Fibroblast of skin of abdomen (primary cell): ENCODE measurements at regions not wholly inside any gene's neighbourhood (a gene's known extent, or its start where the extent isn't known, plus 50 kb on each side); places are given as distances from the start of the nearest gene placed in this dataset.

ENCODE experiments used
- DNase-seq: peaks from one replicate; pipeline ENCODE4 v3.0.0-alpha.2; 2013

DNA sequence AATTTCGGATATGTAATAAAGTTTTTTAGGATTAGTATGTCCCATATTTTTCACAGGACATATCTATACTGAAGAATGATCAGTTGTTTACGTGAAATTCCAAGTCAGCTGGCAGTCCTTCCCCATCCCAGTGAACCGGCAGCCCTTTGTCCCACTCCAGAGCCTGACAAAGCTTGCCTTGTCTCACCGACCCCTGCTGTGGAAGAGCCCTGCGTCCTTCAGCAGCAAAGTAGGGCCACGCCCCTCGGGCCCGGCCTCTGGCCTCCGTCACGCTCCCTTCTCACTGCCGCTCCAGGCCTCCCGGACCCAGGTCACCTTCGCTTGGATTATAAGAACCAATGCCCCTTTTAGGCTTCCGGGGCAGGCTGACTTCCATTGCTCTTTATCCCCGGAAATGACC is 89.8 kb upstream of the TGIF1 start:
- no peak for DNase-seq

GRCh38 chr18:3367491-3368091 is 82.4 kb upstream of the TGIF1 start:
- DNase-seq, result peak; percentile 59

- peak; percentile 74 for DNase-seq
Observed at GRCh38 chr18:3368193-3368592, 81.8 kb upstream of the TGIF1 start.

- no peak for DNase-seq
Observed at GRCh38 chr18:3379685-3380084, 70.3 kb upstream of the TGIF1 start.

GRCh38 chr18:3380384-3380961 is 69.5 kb upstream of the TGIF1 start:
- peak; percentile 28 for DNase-seq

DNA sequence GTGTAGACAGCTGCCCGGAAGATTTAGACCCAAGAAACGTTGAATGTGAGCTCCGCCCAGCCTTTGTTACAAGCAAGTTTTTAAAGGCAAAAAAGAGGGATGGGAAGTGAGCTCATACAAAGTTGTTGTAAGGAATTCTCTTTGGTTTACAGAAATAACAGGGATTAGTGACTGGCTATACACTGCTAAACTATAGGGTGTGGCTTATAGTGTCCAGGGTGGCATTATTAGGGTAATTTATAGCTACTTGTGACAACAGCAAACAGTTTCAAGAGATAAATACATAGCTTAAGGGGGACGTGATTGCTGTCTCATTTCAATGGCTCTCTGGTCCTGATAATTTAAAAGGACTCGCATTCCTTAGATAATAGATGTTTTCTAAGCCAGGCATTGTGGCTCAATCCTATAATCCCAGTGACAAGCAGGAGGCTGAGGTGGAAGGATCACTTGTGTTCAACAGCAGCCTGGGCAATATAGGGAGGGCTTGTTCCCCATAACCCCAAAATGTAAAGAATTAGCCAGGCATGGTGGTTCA is 66.5 kb upstream of the TGIF1 start:
- DNase-seq, result no peak

DNA sequence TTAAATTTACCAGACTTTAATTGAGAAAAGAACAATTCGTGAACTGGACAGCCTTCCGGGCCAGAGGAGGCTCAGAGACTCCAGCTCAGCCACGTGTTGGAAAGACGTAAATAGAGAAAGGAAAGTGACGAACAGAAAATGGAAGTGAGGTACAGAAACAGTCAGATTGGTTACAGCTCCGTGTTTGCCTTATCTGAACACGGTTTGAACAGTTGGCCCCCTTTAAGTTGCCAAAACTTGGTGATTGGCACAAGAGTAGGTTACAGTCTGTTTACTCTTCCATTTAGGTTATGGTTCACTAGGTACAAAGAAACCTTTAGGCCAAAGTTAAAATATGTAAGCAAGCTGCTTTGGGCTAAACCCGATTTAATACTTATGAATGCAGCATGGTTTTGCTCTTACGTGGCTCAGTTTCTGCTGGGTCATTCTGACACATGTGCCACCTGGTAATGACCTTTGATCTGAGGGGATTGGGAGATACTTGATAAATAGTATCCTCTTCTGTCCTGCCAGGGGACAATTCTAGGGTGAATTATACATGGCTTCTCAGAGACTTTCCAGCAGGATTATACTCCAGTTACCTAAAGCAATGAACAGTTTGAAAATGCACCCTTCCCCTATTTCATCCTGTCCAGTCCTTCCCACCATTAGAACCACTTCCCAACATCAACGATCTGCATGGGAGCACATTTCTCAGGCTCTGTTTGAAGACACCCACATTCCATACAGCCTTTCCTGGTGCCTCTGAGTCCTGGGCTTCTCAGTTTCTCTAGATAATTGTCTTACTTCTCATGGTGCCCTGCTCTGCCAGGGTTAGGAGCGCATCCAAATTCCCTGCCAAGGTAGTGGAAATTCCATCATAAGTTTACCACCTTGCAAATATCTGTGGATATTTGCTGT is 65.1 kb upstream of the TGIF1 start:
- no peak for DNase-seq

DNA sequence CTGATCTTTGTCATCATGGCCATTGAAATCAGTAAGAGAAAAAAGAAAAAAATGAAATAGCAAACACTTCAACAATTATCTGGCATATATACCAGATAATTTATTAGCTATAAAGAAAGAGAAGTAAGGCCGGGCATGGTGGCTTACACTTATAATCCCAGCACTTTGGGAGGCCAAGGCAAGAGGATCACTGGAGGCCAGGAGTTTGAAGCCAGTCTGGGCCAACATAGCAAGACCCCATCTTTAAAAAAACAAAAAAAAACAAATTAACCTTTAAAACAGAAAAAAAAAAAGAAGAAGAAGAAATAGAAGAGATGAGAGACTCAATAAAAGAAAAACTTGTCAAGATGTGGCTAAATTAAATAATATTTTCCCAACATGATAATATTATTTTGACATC is 61.6 kb upstream of the TGIF1 start:
- no peak for DNase-seq

DNA sequence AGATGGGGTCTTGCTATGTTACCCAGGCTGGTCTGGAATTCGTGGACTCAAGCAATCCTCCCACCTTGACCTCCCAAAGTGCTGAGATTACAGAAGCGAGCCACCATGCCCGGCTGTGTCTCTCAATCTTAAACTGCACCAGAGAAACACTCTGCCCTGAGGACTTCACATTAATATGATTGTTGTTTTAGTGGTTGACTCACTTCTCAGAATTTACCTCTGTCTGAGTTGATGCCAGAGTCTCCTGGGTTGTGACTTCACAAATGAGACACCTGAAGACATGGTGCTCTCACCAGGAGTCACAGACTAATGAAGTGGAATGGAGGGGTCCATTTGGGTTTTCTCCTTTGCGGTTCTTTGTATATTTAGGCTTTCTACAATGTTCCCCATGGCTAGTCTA is 61.0 kb upstream of the TGIF1 start:
- DNase-seq, result no peak

DNA sequence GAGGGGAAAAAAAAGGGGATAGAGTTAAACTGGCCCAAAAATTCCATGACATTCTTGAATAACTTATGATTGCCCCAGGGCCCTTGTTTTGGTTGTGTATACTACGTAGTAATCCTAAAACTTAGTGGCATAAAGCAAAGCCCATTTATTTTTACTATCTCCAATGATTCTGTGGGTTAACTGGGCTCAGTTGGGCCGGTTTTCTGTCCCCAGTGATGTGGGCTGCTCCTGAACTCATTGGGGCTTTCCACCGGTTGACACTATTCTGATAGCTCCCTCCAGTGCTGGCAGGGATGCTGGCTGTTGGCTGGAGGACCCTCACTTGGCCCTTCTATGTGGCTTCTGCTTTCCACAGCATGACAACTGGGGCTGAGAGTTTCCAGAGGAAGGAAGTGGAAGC is 60.0 kb upstream of the TGIF1 start:
- no peak for DNase-seq

DNA sequence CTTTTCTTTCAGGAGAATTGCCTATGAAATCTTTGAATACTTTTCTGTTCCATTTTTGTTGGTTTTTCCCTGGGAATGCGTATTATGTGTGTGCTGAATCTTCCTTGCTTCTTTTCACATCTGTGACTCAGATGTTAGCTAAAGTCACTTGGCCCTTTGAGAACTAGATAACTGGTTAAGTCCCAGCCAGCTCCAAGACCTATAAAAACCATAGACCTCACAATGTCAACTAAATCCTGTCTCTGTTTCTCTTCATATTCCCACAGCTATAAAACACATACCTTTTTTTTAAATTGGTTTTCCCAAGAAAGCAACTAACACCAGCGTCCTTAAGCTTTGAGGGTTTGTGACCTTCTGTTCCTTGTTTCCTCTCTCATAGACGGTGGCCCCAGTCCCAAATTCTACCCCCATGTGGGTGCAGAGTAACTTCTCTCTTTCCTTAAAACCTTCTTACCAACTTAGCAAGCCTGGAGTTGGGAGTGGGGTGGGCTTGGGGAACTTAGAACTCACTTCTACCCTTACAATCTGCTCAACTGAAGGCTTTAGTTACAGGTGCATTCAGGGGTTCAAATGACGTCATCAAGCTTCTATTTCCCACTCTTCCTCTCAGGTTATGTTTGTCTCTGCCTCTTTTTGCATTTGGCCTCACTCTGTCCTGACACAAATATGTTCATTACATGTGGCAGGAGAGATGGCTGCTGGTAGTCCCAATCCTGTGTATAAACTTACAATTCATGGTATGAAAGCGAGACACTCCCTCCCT is 58.1 kb upstream of the TGIF1 start:
- DNase-seq, result no peak

DNA sequence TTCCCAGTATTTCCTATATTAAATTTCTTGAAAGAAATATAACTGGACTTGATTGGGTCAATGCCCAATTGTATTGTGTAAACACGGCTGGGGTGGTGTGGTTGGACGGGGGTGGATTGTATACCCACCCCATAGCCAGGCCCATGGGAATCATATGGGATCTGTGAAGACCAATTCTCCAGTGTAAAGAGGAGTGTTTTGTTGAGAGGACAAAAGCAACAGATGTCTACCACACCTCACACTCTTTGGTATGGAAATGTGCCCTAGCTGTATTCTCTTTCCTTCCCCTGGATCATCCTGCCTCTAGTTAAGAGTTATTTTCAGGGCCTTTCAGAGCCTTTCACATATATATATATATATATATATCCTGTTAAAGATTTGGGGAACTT is 57.5 kb upstream of the TGIF1 start:
- no peak for DNase-seq

GRCh38 chr18:3394648-3395047 is 55.3 kb upstream of the TGIF1 start:
- no peak for DNase-seq

DNA sequence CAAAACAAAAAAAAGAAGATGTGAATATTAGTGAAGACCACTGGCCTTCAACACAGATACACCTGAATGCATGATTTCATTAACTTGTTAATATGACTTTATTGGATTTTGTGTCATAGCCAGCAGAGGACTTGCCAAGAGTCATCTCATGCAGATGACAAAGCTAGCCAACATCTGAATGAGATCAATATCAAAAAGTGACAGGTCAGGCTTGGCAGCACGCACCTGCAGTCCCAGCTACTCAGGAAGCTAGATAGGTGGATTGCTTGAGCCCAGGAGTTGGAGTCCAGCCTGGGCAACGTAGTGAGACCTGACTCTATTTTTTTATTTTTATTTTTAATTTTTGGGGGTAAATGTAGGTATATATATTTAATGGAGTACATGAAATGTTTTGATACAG is 54.5 kb upstream of the TGIF1 start:
- no peak for DNase-seq

- DNase-seq, result no peak
Observed at GRCh38 chr18:3397031-3397750, 52.8 kb upstream of the TGIF1 start.

DNA sequence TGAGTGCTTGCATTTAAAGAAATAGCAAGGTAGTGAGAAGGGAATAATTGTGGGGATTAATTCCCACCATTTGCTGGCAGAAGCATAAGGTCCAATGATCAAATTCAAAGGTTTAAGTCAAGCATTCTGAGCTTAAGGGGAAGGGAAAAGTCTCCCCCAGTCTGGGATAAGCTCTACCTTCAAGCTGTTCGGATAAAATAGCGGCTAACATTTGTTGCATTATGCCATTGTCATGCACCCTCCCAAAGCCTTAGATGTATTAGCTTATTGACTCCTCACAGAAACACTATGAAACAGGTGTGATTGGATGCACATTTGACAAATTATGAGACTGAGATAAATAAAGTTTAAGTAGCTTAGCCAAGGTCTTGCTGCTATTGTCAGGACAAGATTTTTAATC is 52.2 kb upstream of the TGIF1 start:
- DNase-seq, result no peak
